HTR-8/SVneo (cell line): ENCODE measurements at regions not wholly inside any gene's neighbourhood (a gene's known extent, or its start where the extent isn't known, plus 50 kb on each side); places are given as distances from the start of the nearest gene placed in this dataset.

Experiments used
- DNase-seq: peaks from one replicate; pipeline ENCODE4 v3.0.0; 2011; ENCODE audit warnings: low spot score, mixed read lengths; ENCODE audit not compliant: insufficient read length
- FAIRE-seq: peaks from 2 replicates; lab custom pipeline; 2011; peaks lifted over from hg19 to GRCh38; lab: Jason Lieb, UNC

GRCh38 chr3:178479446-178479845 lies 56.8 kb upstream of the KCNMB2 start:
- DNase-seq (no peak), FAIRE-seq (no peak)

GRCh38 chr3:178479860-178480259 lies 56.4 kb upstream of the KCNMB2 start:
- no peak for DNase-seq
- no peak for FAIRE-seq

GRCh38 chr3:178480274-178480673 lies 56.0 kb upstream of the KCNMB2 start:
- DNase-seq (no peak), FAIRE-seq (no peak)

- DNase-seq (no peak), FAIRE-seq (no peak)
Observed at GRCh38 chr3:178480795-178481194, 55.4 kb upstream of the KCNMB2 start.

- DNase-seq (no peak), FAIRE-seq (no peak)
Observed at GRCh38 chr3:178482981-178483380, 53.3 kb upstream of the KCNMB2 start.

- DNase-seq (no peak), FAIRE-seq (no peak)
Observed at GRCh38 chr3:178483704-178484103, 52.5 kb upstream of the KCNMB2 start.

- FAIRE-seq (no peak), DNase-seq (no peak)
Observed at GRCh38 chr3:178485756-178486155, 50.5 kb upstream of the KCNMB2 start.
